Neural crest cell (in vitro differentiated cells): ENCODE measurements at regions not wholly inside any gene's neighbourhood (a gene's known extent, or its start where the extent isn't known, plus 50 kb on each side); places are given as distances from the start of the nearest gene placed in this dataset.

ENCODE experiments used
- DNase-seq: peaks from one replicate; pipeline ENCODE4 v3.0.0; 2021; ENCODE audit warnings: low read depth, mixed read lengths, low spot score
- H3K27ac Mint-ChIP-seq: one replicate; pipeline ENCODE4 v1.8.0; 2021; ENCODE audit warnings: mild to moderate bottlenecking, mixed read lengths; ENCODE audit not compliant: unreplicated experiment
- H3K27me3 Mint-ChIP-seq: 2 replicates; pipeline ENCODE4 v1.8.0; 2021; ENCODE audit warnings: low read depth, mild to moderate bottlenecking, mixed read lengths
- H3K36me3 Mint-ChIP-seq: 2 replicates; pipeline ENCODE4 v1.8.0; 2021; ENCODE audit warnings: low read depth, mild to moderate bottlenecking, mixed read lengths
- H3K4me1 Mint-ChIP-seq: 2 replicates; pipeline ENCODE4 v1.8.0; 2021; ENCODE audit warnings: mixed read lengths
- H3K4me3 Mint-ChIP-seq: one replicate; pipeline ENCODE4 v1.8.0; 2021; ENCODE audit warnings: mild to moderate bottlenecking, mixed read lengths
- H3K9me3 Mint-ChIP-seq: 2 replicates; pipeline ENCODE4 v1.8.0; 2021; ENCODE audit warnings: mixed read lengths
- TF ChIP-seq, protein P1 (sequence below): fragments of 200-600 bp; sonication (generic); conservative IDR thresholded peaks from 2 replicates; pipeline ENCODE4 v1.5.0; 2021; ENCODE audit warnings: antibody characterized with exemption, mild to moderate bottlenecking

DNA sequence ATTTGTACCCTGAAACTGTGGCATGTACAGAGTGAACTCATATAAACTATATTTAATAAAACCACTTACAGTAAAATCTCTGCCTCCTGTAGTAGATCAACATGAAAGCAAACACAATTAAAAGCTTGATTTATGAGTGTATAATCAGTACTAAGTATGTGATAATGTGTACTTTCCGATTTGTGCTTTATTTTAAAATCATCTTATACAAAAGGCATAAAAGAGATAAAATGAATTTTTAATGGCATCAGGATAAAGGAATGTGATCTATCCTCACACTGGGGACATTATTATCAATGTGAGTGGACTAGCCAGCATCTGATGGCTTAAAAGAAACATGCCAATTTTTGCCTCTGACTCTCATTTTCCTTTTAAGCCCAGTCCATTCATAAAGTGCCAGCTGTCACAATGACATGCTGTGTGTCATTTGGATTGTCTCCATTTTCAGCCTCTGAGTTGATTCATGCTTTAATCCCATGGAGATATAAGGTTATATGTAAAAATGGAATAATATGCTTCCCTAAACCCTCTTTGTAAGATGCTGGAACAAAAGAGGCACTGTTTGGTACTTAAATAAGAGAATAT, 831.6 kb upstream of the EYS start:
- no peaks in the 10 kb centered on the region for H3K9me3 Mint-ChIP-seq
- H3K36me3 Mint-ChIP-seq: peaks cover 5% of the 10 kb centered on the region
- no peak overlapping the region for H3K27ac Mint-ChIP-seq
- DNase-seq: no peak
- TF ChIP-seq, protein P1, sequence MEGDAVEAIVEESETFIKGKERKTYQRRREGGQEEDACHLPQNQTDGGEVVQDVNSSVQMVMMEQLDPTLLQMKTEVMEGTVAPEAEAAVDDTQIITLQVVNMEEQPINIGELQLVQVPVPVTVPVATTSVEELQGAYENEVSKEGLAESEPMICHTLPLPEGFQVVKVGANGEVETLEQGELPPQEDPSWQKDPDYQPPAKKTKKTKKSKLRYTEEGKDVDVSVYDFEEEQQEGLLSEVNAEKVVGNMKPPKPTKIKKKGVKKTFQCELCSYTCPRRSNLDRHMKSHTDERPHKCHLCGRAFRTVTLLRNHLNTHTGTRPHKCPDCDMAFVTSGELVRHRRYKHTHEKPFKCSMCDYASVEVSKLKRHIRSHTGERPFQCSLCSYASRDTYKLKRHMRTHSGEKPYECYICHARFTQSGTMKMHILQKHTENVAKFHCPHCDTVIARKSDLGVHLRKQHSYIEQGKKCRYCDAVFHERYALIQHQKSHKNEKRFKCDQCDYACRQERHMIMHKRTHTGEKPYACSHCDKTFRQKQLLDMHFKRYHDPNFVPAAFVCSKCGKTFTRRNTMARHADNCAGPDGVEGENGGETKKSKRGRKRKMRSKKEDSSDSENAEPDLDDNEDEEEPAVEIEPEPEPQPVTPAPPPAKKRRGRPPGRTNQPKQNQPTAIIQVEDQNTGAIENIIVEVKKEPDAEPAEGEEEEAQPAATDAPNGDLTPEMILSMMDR: no peak
- no peaks in the 10 kb centered on the region for H3K27me3 Mint-ChIP-seq
- H3K4me3 Mint-ChIP-seq: no peak overlapping the region
- H3K4me1 Mint-ChIP-seq: peaks cover 38% of the 10 kb centered on the region

DNA sequence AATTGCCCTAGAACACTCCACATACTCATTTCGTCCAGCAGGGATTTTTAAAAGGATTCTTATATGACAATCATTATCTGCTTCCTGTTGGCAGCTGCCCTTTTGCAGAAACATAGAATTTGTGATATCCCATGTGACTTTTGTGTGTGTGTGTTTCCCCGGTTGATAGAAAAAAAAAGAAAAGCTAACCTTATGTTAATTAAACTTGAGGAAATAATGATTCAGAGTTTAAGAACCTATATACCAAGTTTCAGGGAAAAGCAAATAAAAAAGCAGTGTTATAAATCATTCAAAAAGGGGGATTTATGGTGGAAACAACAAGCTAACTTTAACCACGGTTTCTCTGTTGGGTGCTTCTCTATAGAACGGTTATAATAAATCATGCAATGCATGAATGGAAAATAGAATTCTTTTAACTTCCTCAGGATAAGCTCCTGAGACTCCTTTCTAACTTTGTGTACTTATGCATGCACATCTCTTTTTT, 826.9 kb upstream of the EYS start:
- Mint-ChIP-seq H3K27ac (no peak overlapping the region), H3K9me3 (no peaks in the 10 kb centered on the region), H3K4me1 (peaks cover 37% of the 10 kb centered on the region), H3K4me3 (no peak overlapping the region), H3K36me3 (no peaks in the 10 kb centered on the region), H3K27me3 (no peaks in the 10 kb centered on the region)
- no peak for DNase-seq
- TF ChIP-seq, protein P1: no peak

DNA sequence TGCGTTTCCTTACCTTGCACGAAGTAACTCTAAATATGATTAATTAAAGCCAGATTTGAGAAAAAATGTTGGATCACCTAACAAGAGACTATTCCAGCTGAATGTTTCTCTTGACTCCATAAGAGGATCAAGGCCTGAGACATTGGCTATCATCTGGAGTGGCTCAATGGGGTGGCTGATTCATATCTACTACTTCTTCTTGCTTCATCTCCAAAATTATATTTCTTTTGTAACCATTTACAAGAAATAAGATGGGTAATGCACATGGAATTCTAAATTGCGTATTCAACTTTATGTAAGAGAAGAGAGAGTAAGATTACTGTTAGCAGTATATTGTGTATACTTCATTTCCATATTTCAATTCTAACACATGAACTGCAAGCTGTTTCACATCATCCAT, 819.0 kb upstream of the EYS start:
- H3K27ac Mint-ChIP-seq: no peak overlapping the region
- DNase-seq: no peak
- TF ChIP-seq, protein P1: no peak
- H3K27me3 Mint-ChIP-seq: no peaks in the 10 kb centered on the region
- H3K9me3 Mint-ChIP-seq: peaks cover 4% of the 10 kb centered on the region
- H3K4me3 Mint-ChIP-seq: no peak overlapping the region
- no peaks in the 10 kb centered on the region for H3K4me1 Mint-ChIP-seq
- H3K36me3 Mint-ChIP-seq: no peaks in the 10 kb centered on the region

DNA sequence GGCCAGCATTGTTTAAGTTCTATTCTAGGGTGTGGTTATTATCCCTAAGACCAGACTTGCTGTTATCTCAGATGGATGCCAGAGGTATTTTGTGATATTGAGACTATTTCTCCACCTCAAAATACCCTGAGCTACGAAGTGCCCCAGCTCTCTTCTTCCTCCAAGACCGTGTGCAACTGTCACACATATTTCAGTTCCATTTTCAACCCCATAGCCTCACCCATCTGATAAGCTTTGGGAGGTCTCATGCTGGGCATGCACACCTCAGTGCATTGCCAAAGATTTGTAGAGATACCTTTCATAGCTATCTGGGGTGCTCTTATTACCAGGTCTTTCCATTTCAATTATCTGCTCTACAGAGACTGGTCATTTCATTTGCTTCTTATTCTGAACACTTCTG, 815.8 kb upstream of the EYS start:
- Mint-ChIP-seq H3K36me3 (no peaks in the 10 kb centered on the region), H3K4me3 (no peak overlapping the region), H3K27me3 (no peaks in the 10 kb centered on the region), H3K9me3 (peaks cover 4% of the 10 kb centered on the region), H3K4me1 (peaks cover 8% of the 10 kb centered on the region), H3K27ac (no peak overlapping the region)
- TF ChIP-seq, protein P1: no peak
- DNase-seq: no peak

DNA sequence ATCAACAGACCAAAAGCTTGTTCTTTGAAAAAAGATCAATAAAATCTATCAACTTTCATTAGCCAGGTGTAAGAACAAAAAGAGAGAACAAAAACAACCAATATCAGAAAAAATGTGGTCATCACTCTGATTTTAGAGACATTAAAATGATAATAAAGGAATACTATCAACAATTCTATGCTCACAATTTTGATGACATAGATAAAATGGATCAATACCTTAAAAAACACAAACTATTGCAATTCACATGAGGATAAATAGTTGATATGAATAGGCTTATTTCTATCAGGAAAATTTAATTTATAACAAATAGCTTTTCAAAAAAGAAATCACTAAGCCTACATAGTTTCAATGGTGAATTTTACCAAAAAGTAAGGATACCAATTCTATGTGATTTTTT, 809.4 kb upstream of the EYS start:
- no peak overlapping the region for H3K27ac Mint-ChIP-seq
- TF ChIP-seq, protein P1: no peak
- H3K4me1 Mint-ChIP-seq: peaks cover 8% of the 10 kb centered on the region
- H3K27me3 Mint-ChIP-seq: no peaks in the 10 kb centered on the region
- no peak for DNase-seq
- H3K36me3 Mint-ChIP-seq: no peaks in the 10 kb centered on the region
- no peak overlapping the region for H3K4me3 Mint-ChIP-seq
- no peaks in the 10 kb centered on the region for H3K9me3 Mint-ChIP-seq
